Mammary epithelial cell (primary cell): ENCODE measurements at regions not wholly inside any gene's neighbourhood (a gene's known extent, or its start where the extent isn't known, plus 50 kb on each side); places are given as distances from the start of the nearest gene placed in this dataset.

Source experiments
- CTCF ChIP-seq, 2 donors: IDR thresholded peaks in 1 of 2; conservative IDR thresholded peaks in 1 of 2; 2 replicates each; pipeline ENCODE4 v1.5.1; 2011 to 2012; ENCODE audit warnings: inconsistent platforms in 2 of 2, low read length in 2 of 2, mild to moderate bottlenecking in 2 of 2, control low read depth in 1 of 2, low read depth in 1 of 2; ENCODE audit not compliant: insufficient read depth in 1 of 2; ENCODE audit errors: extremely low read depth in 1 of 2
- EZH2 ChIP-seq: IDR thresholded peaks from 2 replicates; pipeline ENCODE4 v1.6.1; 2012; ENCODE audit warnings: low read length, inconsistent platforms, borderline replicate concordance

- TF ChIP-seq CTCF (conservative IDR thresholded peaks at IDR 0.05 in 1 of 2, IDR thresholded peaks at IDR 0.05 in 1 of 2; ENCODE audit: extremely low read depth in 1 of 2, insufficient read depth in 1 of 2, low read depth in 1 of 2, low read length in 2 of 2), result no peak
- no peak for TF ChIP-seq EZH2
Observed at GRCh38 chr15:70428211-70428822, 330.6 kb upstream of the TLE3 start.
